Neuronal stem cell (in vitro differentiated cells): ENCODE measurements at regions not wholly inside any gene's neighbourhood (a gene's known extent, or its start where the extent isn't known, plus 50 kb on each side); places are given as distances from the start of the nearest gene placed in this dataset.

Source experiments
- DNase-seq: peaks from one replicate; pipeline ENCODE4 v3.0.0-alpha.2; 2013; ENCODE audit warnings: low spot score
- H2AFZ ChIP-seq: one replicate; pipeline ENCODE4 v1.6.1; 2013; ENCODE audit warnings: mild to moderate bottlenecking, low read length, inconsistent platforms
- H2AK5ac ChIP-seq: 2 replicates; pipeline ENCODE4 v1.6.1; 2013; ENCODE audit warnings: low read depth, mild to moderate bottlenecking, inconsistent platforms, low read length, moderate library complexity, mixed read lengths
- H2BK120ac ChIP-seq: 2 replicates; pipeline ENCODE4 v1.6.1; 2013; ENCODE audit warnings: low read depth, mild to moderate bottlenecking, inconsistent platforms, low read length, moderate library complexity, mixed read lengths
- H2BK12ac ChIP-seq: one replicate; pipeline ENCODE4 v1.6.1; 2013; ENCODE audit warnings: low read length, inconsistent platforms
- H2BK15ac ChIP-seq: 2 replicates; pipeline ENCODE4 v1.6.1; 2013; ENCODE audit warnings: mild to moderate bottlenecking, low read length, inconsistent platforms, mixed read lengths
- H2BK5ac ChIP-seq: one replicate; pipeline ENCODE4 v1.6.1; 2013; ENCODE audit warnings: inconsistent platforms, mild to moderate bottlenecking, low read length, moderate library complexity
- H3K14ac ChIP-seq: one replicate; pipeline ENCODE4 v1.6.1; 2013; ENCODE audit warnings: low read length, inconsistent platforms
- H3K18ac ChIP-seq: 2 replicates; pipeline ENCODE4 v1.6.1; 2013; ENCODE audit warnings: low read length, inconsistent platforms
- H3K23ac ChIP-seq: 2 replicates; pipeline ENCODE4 v1.6.1; 2013; ENCODE audit warnings: low read depth, mild to moderate bottlenecking, mixed read lengths, low read length, inconsistent platforms; ENCODE audit not compliant: poor library complexity
- H3K27ac ChIP-seq: replicated peaks from 3 replicates; pipeline ENCODE4 v1.5.1; 2013; ENCODE audit warnings: low read length, inconsistent platforms
- H3K27me3 ChIP-seq, 3 experiments: 2 replicates each; pipeline ENCODE4 v1.6.1; 2013; ENCODE audit warnings: low read length in 3 of 3, mild to moderate bottlenecking in 2 of 3, inconsistent platforms in 1 of 3, low read depth in 1 of 3, mixed read lengths in 1 of 3, moderate library complexity in 1 of 3; ENCODE audit not compliant: control insufficient read depth in 3 of 3, insufficient read depth in 3 of 3
- H3K36me3 ChIP-seq, 2 donors: replicated peaks in 1 of 2; 2 replicates each; pipeline ENCODE4 v1.6.1; 2013; ENCODE audit warnings: low read length in 2 of 2; ENCODE audit not compliant: control insufficient read depth in 2 of 2, insufficient read depth in 2 of 2
- H3K4ac ChIP-seq: 2 replicates; pipeline ENCODE4 v1.6.1; 2013; ENCODE audit warnings: inconsistent platforms, mild to moderate bottlenecking, low read length, moderate library complexity
- H3K4me1 ChIP-seq, 2 donors: 1 replicate in 1 of 2; 2 replicates in 1 of 2; pipeline ENCODE4 v1.6.1; 2013; ENCODE audit warnings: low read length in 2 of 2, low read depth in 1 of 2; ENCODE audit not compliant: control insufficient read depth in 2 of 2, insufficient read depth in 1 of 2
- H3K4me2 ChIP-seq: one replicate; pipeline ENCODE4 v1.6.1; 2013; ENCODE audit warnings: mild to moderate bottlenecking, low read length, inconsistent platforms; ENCODE audit not compliant: insufficient read depth, poor library complexity, severe bottlenecking
- H3K4me3 ChIP-seq, 2 donors: 2 replicates each; pipeline ENCODE4 v1.5.1; 2013; ENCODE audit warnings: low read length in 2 of 2, mild to moderate bottlenecking in 2 of 2, inconsistent platforms in 1 of 2, moderate library complexity in 1 of 2
- H3K79me1 ChIP-seq: one replicate; pipeline ENCODE4 v1.6.1; 2013; ENCODE audit warnings: low read depth, mild to moderate bottlenecking, inconsistent platforms, low read length, moderate library complexity
- H3K9ac ChIP-seq: one replicate; pipeline ENCODE4 v1.6.1; 2013; ENCODE audit warnings: mild to moderate bottlenecking, low read depth, low read length, inconsistent platforms; ENCODE audit not compliant: poor library complexity
- H3K9me3 ChIP-seq, 2 donors: replicated peaks in 1 of 2; 2 replicates each; pipeline versions ENCODE3 to v1.6.1; 2013; ENCODE audit warnings: low read length in 2 of 2, mild to moderate bottlenecking in 2 of 2, inconsistent platforms in 1 of 2, low read depth in 1 of 2, mixed read lengths in 1 of 2, moderate library complexity in 1 of 2; ENCODE audit not compliant: control insufficient read depth in 2 of 2, insufficient read depth in 1 of 2
- H4K8ac ChIP-seq: one replicate; pipeline ENCODE4 v1.6.1; 2013; ENCODE audit warnings: low read depth, mild to moderate bottlenecking, inconsistent platforms, low read length, moderate library complexity
- H4K91ac ChIP-seq: one replicate; pipeline ENCODE4 v1.6.1; 2013; ENCODE audit warnings: low read length, low read depth, mild to moderate bottlenecking, inconsistent platforms; ENCODE audit not compliant: poor library complexity
- WGBS, 2 donors: extraction: QIAGEN DNeasy Blood & Tissue Kit; methylation state at CpG; one replicate each; pipeline ENCODE4 v1.1.7; 2013; ENCODE audit warnings: missing lambda C conversion rate in 2 of 2, mixed read lengths in 1 of 2; ENCODE audit not compliant: insufficient read length in 2 of 2, insufficient replicate concordance in 1 of 2; ENCODE audit errors: extremely low coverage in 2 of 2; 5-methylcytosine and 5-hydroxymethylcytosine counted together

DNA sequence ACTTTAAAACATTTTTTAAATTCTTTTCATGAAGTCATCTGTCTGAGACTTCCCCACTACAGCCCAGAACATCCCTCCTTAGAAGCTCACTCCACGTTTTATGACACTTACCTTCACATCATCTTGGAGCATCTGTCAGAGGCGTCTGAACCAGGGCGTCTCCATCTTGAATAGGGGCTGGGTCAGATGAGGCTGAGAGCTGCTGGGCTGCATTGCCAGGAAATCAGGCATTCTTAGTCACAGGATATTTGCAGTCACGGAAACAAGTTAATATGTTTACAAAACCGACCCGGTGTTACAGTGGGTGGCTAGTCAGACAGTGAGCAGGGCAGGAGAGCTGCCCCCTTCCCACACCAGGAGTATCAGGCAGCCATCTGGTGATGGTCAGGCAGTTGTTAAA is 456.5 kb downstream of the FBXO15 start:
- Histone ChIP-seq H2BK15ac (no peak overlapping the region), H2BK120ac (no peak overlapping the region), H3K27me3 (no peaks in the 10 kb centered on the region), H4K8ac (no peak overlapping the region), H3K18ac (peak overlapping the region; percentile 42), H4K91ac (no peak overlapping the region), H2AK5ac (no peak overlapping the region), H2BK12ac (no peak overlapping the region), H3K14ac (no peak overlapping the region), H3K4ac (no peak overlapping the region), H3K27ac (no peak overlapping the region), H3K4me3 (no peak overlapping the region), H3K9ac (no peak overlapping the region), H3K4me2 (no peak overlapping the region), H2AFZ (peak overlapping the region; percentile 59), H2BK5ac (no peak overlapping the region), H3K36me3 (no peaks in the 10 kb centered on the region), H3K4me1 (peaks cover 15 to 25% of the 10 kb centered on the region in 2 donors), H3K79me1 (peaks cover 2% of the 10 kb centered on the region), H3K23ac (no peak overlapping the region), H3K9me3 (peaks cover 5 to 12% of the 10 kb centered on the region in 2 donors)
- WGBS, 2 donors = no CpG with 5 or more reads among the region's 6 CpGs
- DNase-seq = no peak

DNA sequence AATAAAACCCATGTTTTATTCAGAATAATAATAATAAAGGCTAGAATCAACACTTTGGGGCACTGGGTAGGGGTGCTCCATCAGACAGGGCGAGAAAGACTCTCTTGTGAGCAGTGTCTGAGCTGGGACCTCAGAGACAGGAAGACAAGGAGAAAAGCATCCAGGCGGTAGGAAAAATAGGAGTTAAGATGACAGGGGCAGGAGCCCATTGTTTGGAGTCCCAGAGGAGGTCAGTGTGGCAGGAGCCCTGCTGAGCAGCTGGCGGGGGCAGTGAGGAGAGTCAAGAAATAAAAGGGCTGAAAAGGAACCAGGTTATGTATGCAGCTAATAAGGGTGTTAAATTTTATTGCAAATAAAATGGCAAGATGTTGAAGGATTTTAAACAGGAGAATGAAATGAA is 457.4 kb downstream of the FBXO15 start:
- WGBS, 2 donors = no CpG with 5 or more reads among the region's 3 CpGs
- H3K9ac ChIP-seq = no peak overlapping the region
- no peak overlapping the region for H3K4me3 ChIP-seq
- no peak overlapping the region for H4K91ac ChIP-seq
- H3K4me1 ChIP-seq = peaks cover 15 to 25% of the 10 kb centered on the region in 2 donors
- no peak overlapping the region for H3K23ac ChIP-seq
- H2AFZ ChIP-seq = no peak overlapping the region
- H3K18ac ChIP-seq = no peak overlapping the region
- no peak overlapping the region for H2BK12ac ChIP-seq
- no peak overlapping the region for H3K4ac ChIP-seq
- no peak overlapping the region for H2BK15ac ChIP-seq
- H3K27ac ChIP-seq = no peak overlapping the region
- no peak overlapping the region for H3K4me2 ChIP-seq
- H2BK5ac ChIP-seq = no peak overlapping the region
- H4K8ac ChIP-seq = no peak overlapping the region
- no peak overlapping the region for H3K14ac ChIP-seq
- no peak overlapping the region for H2BK120ac ChIP-seq
- peak; percentile 42 for DNase-seq
- no peaks in the 10 kb centered on the region for H3K36me3 ChIP-seq
- peaks cover 2% of the 10 kb centered on the region for H3K79me1 ChIP-seq
- H3K9me3 ChIP-seq = peaks cover 5 to 12% of the 10 kb centered on the region in 2 donors
- no peaks in the 10 kb centered on the region for H3K27me3 ChIP-seq
- no peak overlapping the region for H2AK5ac ChIP-seq

DNA sequence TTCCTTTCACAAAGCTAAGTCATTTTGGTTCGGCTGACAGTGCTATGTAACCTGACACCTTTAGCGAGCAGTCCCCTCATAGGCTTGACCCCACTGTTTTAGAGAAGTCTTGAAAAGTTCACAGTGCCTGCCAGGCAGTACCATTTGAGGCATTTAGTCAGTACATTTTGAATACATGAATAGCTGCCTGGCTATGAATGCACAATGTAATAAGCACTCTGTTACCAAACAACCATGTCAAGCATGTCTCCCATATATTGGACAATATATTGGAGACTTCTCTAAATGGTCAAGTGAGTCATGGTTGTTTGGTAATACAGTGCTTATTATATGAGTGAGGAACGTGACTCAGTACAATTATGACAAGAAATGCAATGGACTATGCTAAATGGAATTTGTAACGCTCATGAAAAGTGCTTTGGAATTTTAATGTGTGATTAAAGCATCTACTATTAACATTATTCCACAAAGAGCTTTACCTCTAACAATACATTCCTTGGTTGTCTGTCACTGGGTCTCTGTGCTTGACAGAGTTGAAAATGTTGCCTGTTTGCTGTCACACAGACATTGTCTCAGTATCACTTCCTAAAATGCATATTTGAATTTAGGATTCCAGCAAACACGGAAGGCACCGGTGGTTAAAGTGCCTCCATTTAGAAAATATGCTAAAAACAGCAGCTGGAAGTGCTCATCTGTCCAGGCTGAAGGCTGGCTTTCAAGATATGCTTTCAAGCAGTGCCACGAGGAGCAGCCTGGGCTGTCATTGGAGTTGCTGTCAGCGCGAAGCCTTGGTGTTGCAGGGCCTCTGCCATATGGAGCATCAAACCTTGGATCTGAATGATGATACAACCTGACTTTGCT is 458.6 kb downstream of the FBXO15 start:
- H4K8ac ChIP-seq = no peak overlapping the region
- no peak overlapping the region for H2BK15ac ChIP-seq
- no peaks in the 10 kb centered on the region for H3K36me3 ChIP-seq
- H3K27ac ChIP-seq = no peak overlapping the region
- H3K18ac ChIP-seq = no peak overlapping the region
- H2AFZ ChIP-seq = peak overlapping the region; percentile 55
- no peak overlapping the region for H4K91ac ChIP-seq
- peaks cover 5 to 12% of the 10 kb centered on the region in 2 donors for H3K9me3 ChIP-seq
- peak overlapping the region; percentile 23 for H3K14ac ChIP-seq
- no peak overlapping the region for H3K4me3 ChIP-seq
- no peak overlapping the region for H2AK5ac ChIP-seq
- H3K4me2 ChIP-seq = no peak overlapping the region
- no peak overlapping the region for H3K23ac ChIP-seq
- no peak overlapping the region for H2BK120ac ChIP-seq
- H3K27me3 ChIP-seq = no peaks in the 10 kb centered on the region
- H3K4me1 ChIP-seq = peaks cover 15 to 25% of the 10 kb centered on the region in 2 donors
- peak; percentile 12 for DNase-seq
- no peak overlapping the region for H2BK12ac ChIP-seq
- peaks cover 2% of the 10 kb centered on the region for H3K79me1 ChIP-seq
- H3K4ac ChIP-seq = no peak overlapping the region
- H3K9ac ChIP-seq = no peak overlapping the region
- WGBS, 2 donors = no CpG with 5 or more reads among the region's 9 CpGs
- H2BK5ac ChIP-seq = no peak overlapping the region

DNA sequence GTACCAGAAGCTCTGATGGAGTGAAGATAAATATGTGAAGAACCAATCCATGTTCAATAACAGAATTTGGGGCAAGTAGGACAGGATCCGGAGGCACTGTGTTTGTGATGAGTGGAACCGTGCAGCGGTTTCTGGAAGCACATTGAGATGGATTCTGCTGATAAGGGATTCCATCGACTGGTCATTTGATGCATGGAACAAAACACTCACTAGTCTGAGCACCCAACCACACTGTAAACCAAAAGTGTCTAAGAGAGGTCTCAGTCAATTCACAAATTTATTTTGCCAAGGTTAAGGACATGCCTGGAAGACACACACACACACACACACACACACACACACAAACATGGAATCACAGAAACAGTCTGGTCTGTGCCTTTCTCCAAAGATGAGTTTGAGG is 459.5 kb downstream of the FBXO15 start:
- H2AFZ ChIP-seq = peak overlapping the region; percentile 55
- no peak for DNase-seq
- H3K79me1 ChIP-seq = peaks cover 2% of the 10 kb centered on the region
- H3K14ac ChIP-seq = no peak overlapping the region
- no peak overlapping the region for H3K18ac ChIP-seq
- no peak overlapping the region for H2BK120ac ChIP-seq
- H3K36me3 ChIP-seq = no peaks in the 10 kb centered on the region
- H2BK5ac ChIP-seq = no peak overlapping the region
- H3K4me1 ChIP-seq = peaks cover 15 to 25% of the 10 kb centered on the region in 2 donors
- H2BK12ac ChIP-seq = no peak overlapping the region
- H3K23ac ChIP-seq = no peak overlapping the region
- no peak overlapping the region for H4K91ac ChIP-seq
- H3K27me3 ChIP-seq = no peaks in the 10 kb centered on the region
- H3K4me2 ChIP-seq = no peak overlapping the region
- H3K9me3 ChIP-seq = peaks cover 5 to 11% of the 10 kb centered on the region in 2 donors
- no peak overlapping the region for H2BK15ac ChIP-seq
- H3K27ac ChIP-seq = no peak overlapping the region
- no CpG with 5 or more reads among the region's 4 CpGs for WGBS, 2 donors
- H2AK5ac ChIP-seq = no peak overlapping the region
- no peak overlapping the region for H3K4me3 ChIP-seq
- H3K9ac ChIP-seq = no peak overlapping the region
- H3K4ac ChIP-seq = no peak overlapping the region
- no peak overlapping the region for H4K8ac ChIP-seq
